ENCODE measurements at regions not wholly inside any gene's neighbourhood (a gene's known extent, or its start where the extent isn't known, plus 50 kb on each side); places are given as distances from the start of the nearest gene placed in this dataset.

- intact Hi-C loops (cut with DNase I): no loop called here
- H3K9me3 ChIP-seq: no peaks in the 10 kb centered on the region
- no peaks in the 10 kb centered on the region for H3K4me1 ChIP-seq
- H3K27ac ChIP-seq: no peak overlapping the region
- no peak for TF ChIP-seq CTCF (IDR thresholded peaks at IDR 0.05)
- WGBS, 3 donors: 87 to 93% (median 91%) methylated on average over 2 of the region's 2 CpGs
- DNase-seq (no peak), ATAC-seq (no peak)
- no peaks in the 10 kb centered on the region for H3K27me3 ChIP-seq (ENCODE audit: insufficient read depth in 3 of 3, low read length in 2 of 3)
- H3K36me3 ChIP-seq (ENCODE audit: insufficient read depth in 1 of 2, low read depth in 1 of 2): no peaks in the 10 kb centered on the region
- no peak overlapping the region for H3K4me3 ChIP-seq
Observed at GRCh38 chr4:125677665-125678307, 363.0 kb downstream of the FAT4 start.

DNA sequence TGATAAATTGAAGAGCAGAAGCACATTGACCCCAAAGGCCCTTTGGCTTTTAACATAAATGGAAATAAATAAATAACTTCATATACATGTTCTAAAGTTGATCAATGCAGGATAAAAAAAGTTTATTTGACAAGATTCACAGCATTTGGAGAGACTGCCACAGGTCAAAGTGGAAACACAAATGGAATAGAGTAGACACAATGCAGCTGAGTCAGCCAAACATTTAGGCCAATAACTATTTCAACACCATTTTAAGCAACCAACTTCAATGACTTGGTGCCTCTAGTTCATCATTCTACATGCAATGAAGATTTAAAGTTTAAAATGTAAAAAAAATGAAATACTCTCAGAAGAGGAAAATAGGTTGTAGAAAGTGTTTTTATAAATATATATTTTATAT, 365.2 kb downstream of the FAT4 start:
- H3K36me3 ChIP-seq (ENCODE audit: insufficient read depth in 1 of 2, low read depth in 1 of 2): no peaks in the 10 kb centered on the region
- H3K27ac ChIP-seq: no peak overlapping the region
- no peaks in the 10 kb centered on the region for H3K27me3 ChIP-seq (ENCODE audit: insufficient read depth in 3 of 3, low read length in 2 of 3)
- no peak overlapping the region for H3K4me3 ChIP-seq
- TF ChIP-seq CTCF (IDR thresholded peaks at IDR 0.05): no peak
- H3K9me3 ChIP-seq: no peaks in the 10 kb centered on the region
- intact Hi-C loops (cut with DNase I): no loop called here
- ATAC-seq (no peak), DNase-seq (no peak)
- H3K4me1 ChIP-seq: no peaks in the 10 kb centered on the region

- Histone ChIP-seq H3K4me3 (no peak overlapping the region), H3K27me3 (ENCODE audit: insufficient read depth in 3 of 3, low read length in 2 of 3) (no peaks in the 10 kb centered on the region), H3K9me3 (no peaks in the 10 kb centered on the region), H3K4me1 (no peaks in the 10 kb centered on the region), H3K36me3 (ENCODE audit: insufficient read depth in 1 of 2, low read depth in 1 of 2) (no peaks in the 10 kb centered on the region), H3K27ac (no peak overlapping the region)
- DNase-seq (no peak), ATAC-seq (no peak)
- no peak for TF ChIP-seq CTCF (IDR thresholded peaks at IDR 0.05)
- intact Hi-C loops (cut with DNase I): no loop called here
- WGBS, 3 donors: 12 to 44% (median 25%) methylated on average over 1 of the region's 1 CpG
Observed at GRCh38 chr4:125681240-125681639, 366.5 kb downstream of the FAT4 start.

DNA sequence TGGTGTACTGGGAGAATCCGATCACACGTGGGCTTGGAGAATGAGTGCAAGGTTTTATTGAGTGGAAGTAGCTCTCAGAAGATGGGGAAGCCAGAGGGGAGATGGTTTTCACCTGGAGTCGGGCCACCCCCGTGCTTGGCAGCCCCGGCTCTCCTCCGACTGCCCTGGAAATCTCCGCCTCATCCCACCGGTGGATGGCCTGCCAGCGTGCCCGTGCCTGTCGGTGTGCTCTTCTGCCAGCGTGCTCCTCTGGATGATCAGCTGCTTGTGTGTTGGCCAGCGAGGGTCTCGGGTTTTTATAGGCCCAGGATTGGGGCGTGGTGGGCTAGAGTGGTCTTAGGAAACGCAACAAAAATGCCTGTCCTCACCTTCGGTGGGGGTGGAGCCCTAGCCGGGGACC, 368.0 kb downstream of the FAT4 start:
- 80 to 87% (median 84%) methylated on average over 16 to 18 of the region's 18 CpGs for WGBS, 3 donors
- Histone ChIP-seq H3K9me3 (no peaks in the 10 kb centered on the region), H3K27me3 (ENCODE audit: insufficient read depth in 3 of 3, low read length in 2 of 3) (no peaks in the 10 kb centered on the region), H3K27ac (no peak overlapping the region), H3K4me1 (no peaks in the 10 kb centered on the region), H3K36me3 (ENCODE audit: insufficient read depth in 1 of 2, low read depth in 1 of 2) (no peaks in the 10 kb centered on the region), H3K4me3 (no peak overlapping the region)
- intact Hi-C loops (cut with DNase I): no loop called here
- ATAC-seq (no peak), DNase-seq (no peak)
- TF ChIP-seq CTCF (IDR thresholded peaks at IDR 0.05): no peak

- intact Hi-C loops (cut with DNase I): no loop called here
- TF ChIP-seq CTCF (IDR thresholded peaks at IDR 0.05): no peak
- H3K9me3 ChIP-seq: no peaks in the 10 kb centered on the region
- ATAC-seq (no peak), DNase-seq (no peak)
- 88 to 95% (median 91%) methylated on average over 3 of the region's 3 CpGs for WGBS, 3 donors
- H3K27me3 ChIP-seq (ENCODE audit: insufficient read depth in 3 of 3, low read length in 2 of 3): no peaks in the 10 kb centered on the region
- H3K36me3 ChIP-seq (ENCODE audit: insufficient read depth in 1 of 2, low read depth in 1 of 2): no peaks in the 10 kb centered on the region
- no peak overlapping the region for H3K27ac ChIP-seq
- no peaks in the 10 kb centered on the region for H3K4me1 ChIP-seq
- H3K4me3 ChIP-seq: no peak overlapping the region
Observed at GRCh38 chr4:125688841-125689240, 374.1 kb downstream of the FAT4 start.

Data from psoas muscle (tissue), 7 donors.